ENCODE measurements at regions not wholly inside any gene's neighbourhood (a gene's known extent, or its start where the extent isn't known, plus 50 kb on each side); places are given as distances from the start of the nearest gene placed in this dataset.

DNA sequence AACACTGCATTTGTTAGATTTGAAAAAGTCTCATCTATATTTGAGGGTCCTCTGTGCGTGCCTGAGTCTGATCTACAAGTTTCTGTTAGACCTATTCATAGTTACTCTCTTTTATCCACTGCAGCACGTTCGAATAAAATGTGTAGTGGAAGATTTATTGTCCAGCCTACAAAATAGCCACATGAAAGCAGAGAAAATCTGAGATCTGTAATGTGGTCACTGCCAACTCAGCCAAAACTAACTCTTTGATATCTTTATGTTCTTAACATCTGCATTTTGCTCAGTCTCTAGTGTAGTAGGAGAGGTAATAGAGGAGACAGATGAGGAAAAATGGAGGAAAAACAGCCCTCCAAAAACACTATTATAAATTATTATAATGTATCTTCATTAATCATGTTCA, 354.0 kb downstream of the NPR3 start:
- TF ChIP-seq, protein P1, sequence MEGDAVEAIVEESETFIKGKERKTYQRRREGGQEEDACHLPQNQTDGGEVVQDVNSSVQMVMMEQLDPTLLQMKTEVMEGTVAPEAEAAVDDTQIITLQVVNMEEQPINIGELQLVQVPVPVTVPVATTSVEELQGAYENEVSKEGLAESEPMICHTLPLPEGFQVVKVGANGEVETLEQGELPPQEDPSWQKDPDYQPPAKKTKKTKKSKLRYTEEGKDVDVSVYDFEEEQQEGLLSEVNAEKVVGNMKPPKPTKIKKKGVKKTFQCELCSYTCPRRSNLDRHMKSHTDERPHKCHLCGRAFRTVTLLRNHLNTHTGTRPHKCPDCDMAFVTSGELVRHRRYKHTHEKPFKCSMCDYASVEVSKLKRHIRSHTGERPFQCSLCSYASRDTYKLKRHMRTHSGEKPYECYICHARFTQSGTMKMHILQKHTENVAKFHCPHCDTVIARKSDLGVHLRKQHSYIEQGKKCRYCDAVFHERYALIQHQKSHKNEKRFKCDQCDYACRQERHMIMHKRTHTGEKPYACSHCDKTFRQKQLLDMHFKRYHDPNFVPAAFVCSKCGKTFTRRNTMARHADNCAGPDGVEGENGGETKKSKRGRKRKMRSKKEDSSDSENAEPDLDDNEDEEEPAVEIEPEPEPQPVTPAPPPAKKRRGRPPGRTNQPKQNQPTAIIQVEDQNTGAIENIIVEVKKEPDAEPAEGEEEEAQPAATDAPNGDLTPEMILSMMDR (conservative IDR thresholded peaks at IDR 0.05) = no peak
- TF ChIP-seq EZH2 (IDR thresholded peaks at IDR 0.05; ENCODE audit: low read depth) = no peak
